Panc1 (cell line): ENCODE measurements at regions not wholly inside any gene's neighbourhood (a gene's known extent, or its start where the extent isn't known, plus 50 kb on each side); places are given as distances from the start of the nearest gene placed in this dataset.

Experiments used
- ATAC-seq: fragments of 200-7000 bp; cut with Tn5 transposase; 2 replicates; pipeline ENCODE4 v1.9.1; 2020; ENCODE audit warnings: mild to moderate bottlenecking, moderate library complexity
- BruUV-seq: library from RNA; stranded (reverse); fragments of 400-500 nt; replicated peaks from 2 replicates; lab custom pipeline; 2021; lab: Mats Ljungman, UMichigan
- CTCF ChIA-PET: fragments of 300-600 bp; sonication (Branson Sonifier 250); formaldehyde crosslinking; loops from one replicate; lab custom pipeline; 2022; ENCODE audit warnings: antibody characterized with exemption; lab: Charles Lee
- POLR2A ChIA-PET: fragments of 300-600 bp; sonication (Branson Sonifier 250); formaldehyde crosslinking; loops from one replicate; lab custom pipeline; 2022; ENCODE audit warnings: antibody characterized with exemption; lab: Charles Lee
- DNase-seq: peaks from one replicate; pipeline ENCODE4 v3.0.0-alpha.2; 2010; ENCODE audit warnings: low read depth, low spot score
- H3K27ac ChIP-seq: 2 replicates; pipeline ENCODE4 v1.5.1; 2011; ENCODE audit warnings: mild to moderate bottlenecking, low read length, inconsistent platforms
- H3K27me3 ChIP-seq: fragments of 200-500 bp; sonication (Bioruptor generic); 2 replicates; pipeline ENCODE4 v1.6.0; 2014; ENCODE audit warnings: low read length, inconsistent platforms; ENCODE audit not compliant: control insufficient read depth, insufficient read depth
- H3K36me3 ChIP-seq: fragments of 200-500 bp; sonication (Bioruptor generic); 2 replicates; pipeline ENCODE4 v1.5.1; 2014; ENCODE audit warnings: inconsistent platforms, mild to moderate bottlenecking, low read length, moderate library complexity; ENCODE audit not compliant: control insufficient read depth, insufficient read depth
- H3K4me1 ChIP-seq: 2 replicates; pipeline ENCODE4 v1.5.1; 2011; ENCODE audit warnings: inconsistent platforms, mild to moderate bottlenecking, low read length, moderate library complexity; ENCODE audit not compliant: control insufficient read depth, insufficient read depth
- H3K4me3 ChIP-seq, 2 experiments: 2 replicates each; pipeline ENCODE4 v1.5.1; 2011 to 2012; ENCODE audit warnings: low read depth in 2 of 2, low read length in 2 of 2, mild to moderate bottlenecking in 2 of 2, inconsistent platforms in 1 of 2, moderate library complexity in 1 of 2
- H3K9me3 ChIP-seq: fragments of 200-500 bp; sonication (Bioruptor generic); 2 replicates; pipeline ENCODE4 v1.5.1; 2014; ENCODE audit warnings: low read depth, mild to moderate bottlenecking, inconsistent platforms, low read length, moderate library complexity; ENCODE audit not compliant: control insufficient read depth, insufficient read depth
- POLR2AphosphoS5 ChIP-seq: IDR thresholded peaks from 2 replicates; pipeline ENCODE4 v1.6.1; 2012; ENCODE audit warnings: mild to moderate bottlenecking, low read depth, low read length, moderate library complexity
- SIN3A ChIP-seq: IDR thresholded peaks from 2 replicates; pipeline ENCODE4 v1.6.1; 2012; ENCODE audit warnings: low read depth, mild to moderate bottlenecking, low read length, moderate library complexity, borderline replicate concordance; ENCODE audit not compliant: insufficient read depth
- in situ Hi-C: cut with HindIII; loops from 2 replicates; pipeline ENCODE4 v1.10.0; 2016; ENCODE audit warnings: low sequenced_read_pairs, low pct_unique_long_range_greater_than_20kb
- intact Hi-C: fragments of 100-400 bp; cut with micrococcal nuclease; formaldehyde crosslinking; loops from one replicate; pipeline ENCODE4 v1.10.0; 2022; ENCODE audit not compliant: unreplicated experiment
- TF ChIP-seq, protein P1 (sequence below), 2 experiments: IDR thresholded peaks; 2 replicates each; pipeline ENCODE4 v1.6.1; 2011 to 2012; ENCODE audit warnings: low read depth in 2 of 2, control low read depth in 1 of 2, low read length in 1 of 2, mild to moderate bottlenecking in 1 of 2, moderate library complexity in 1 of 2; ENCODE audit not compliant: insufficient read depth in 1 of 2
- TF ChIP-seq, protein P2 (sequence below): fragments of 450-650 bp; IDR thresholded peaks from 2 replicates; pipeline ENCODE4 v1.5.1; 2017; ENCODE audit warnings: mild to moderate bottlenecking

DNA sequence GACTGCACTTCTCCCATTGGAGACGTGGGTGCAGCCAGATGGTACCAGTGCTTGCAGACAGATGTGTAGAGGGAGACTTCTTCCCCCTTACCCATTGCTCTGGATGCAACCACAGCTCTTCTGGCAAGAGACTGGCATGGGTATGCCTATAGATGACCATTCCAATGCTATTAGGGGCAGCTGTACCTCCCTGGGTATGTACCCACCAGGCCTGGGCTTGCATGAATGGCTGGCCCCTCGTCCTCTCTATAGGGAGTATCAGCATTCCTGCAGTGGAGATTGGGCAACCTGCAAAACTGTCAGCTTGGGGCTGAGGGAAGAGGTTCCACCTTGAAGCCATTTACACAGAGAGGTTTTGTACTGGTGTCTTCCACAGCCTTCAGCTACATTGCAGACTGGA is 57.6 kb upstream of the FXR1 start:
- no TSS peak for BruUV-seq
- ATAC-seq (peak; percentile 34), DNase-seq (no peak)
- no peaks in the 10 kb centered on the region for H3K9me3 ChIP-seq
- CTCF ChIA-PET = no interaction called here
- no peaks in the 10 kb centered on the region for H3K36me3 ChIP-seq
- no peak overlapping the region for H3K4me3 ChIP-seq
- in situ Hi-C loops = no loop called here
- H3K4me1 ChIP-seq = no peaks in the 10 kb centered on the region
- TF ChIP-seq POLR2AphosphoS5 = no peak
- TF ChIP-seq, protein P1, sequence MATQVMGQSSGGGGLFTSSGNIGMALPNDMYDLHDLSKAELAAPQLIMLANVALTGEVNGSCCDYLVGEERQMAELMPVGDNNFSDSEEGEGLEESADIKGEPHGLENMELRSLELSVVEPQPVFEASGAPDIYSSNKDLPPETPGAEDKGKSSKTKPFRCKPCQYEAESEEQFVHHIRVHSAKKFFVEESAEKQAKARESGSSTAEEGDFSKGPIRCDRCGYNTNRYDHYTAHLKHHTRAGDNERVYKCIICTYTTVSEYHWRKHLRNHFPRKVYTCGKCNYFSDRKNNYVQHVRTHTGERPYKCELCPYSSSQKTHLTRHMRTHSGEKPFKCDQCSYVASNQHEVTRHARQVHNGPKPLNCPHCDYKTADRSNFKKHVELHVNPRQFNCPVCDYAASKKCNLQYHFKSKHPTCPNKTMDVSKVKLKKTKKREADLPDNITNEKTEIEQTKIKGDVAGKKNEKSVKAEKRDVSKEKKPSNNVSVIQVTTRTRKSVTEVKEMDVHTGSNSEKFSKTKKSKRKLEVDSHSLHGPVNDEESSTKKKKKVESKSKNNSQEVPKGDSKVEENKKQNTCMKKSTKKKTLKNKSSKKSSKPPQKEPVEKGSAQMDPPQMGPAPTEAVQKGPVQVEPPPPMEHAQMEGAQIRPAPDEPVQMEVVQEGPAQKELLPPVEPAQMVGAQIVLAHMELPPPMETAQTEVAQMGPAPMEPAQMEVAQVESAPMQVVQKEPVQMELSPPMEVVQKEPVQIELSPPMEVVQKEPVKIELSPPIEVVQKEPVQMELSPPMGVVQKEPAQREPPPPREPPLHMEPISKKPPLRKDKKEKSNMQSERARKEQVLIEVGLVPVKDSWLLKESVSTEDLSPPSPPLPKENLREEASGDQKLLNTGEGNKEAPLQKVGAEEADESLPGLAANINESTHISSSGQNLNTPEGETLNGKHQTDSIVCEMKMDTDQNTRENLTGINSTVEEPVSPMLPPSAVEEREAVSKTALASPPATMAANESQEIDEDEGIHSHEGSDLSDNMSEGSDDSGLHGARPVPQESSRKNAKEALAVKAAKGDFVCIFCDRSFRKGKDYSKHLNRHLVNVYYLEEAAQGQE (IDR thresholded peaks at IDR 0.05; ENCODE audit: insufficient read depth in 1 of 2, low read depth in 2 of 2, low read length in 1 of 2) = no peak
- no peak overlapping the region for H3K27ac ChIP-seq
- POLR2A ChIA-PET = no interaction called here
- intact Hi-C loops = loop anchor here (5.0 kb wide), 1 partner anchor 48 kb away; no protein-coding TSS in a partner anchor
- no peaks in the 10 kb centered on the region for H3K27me3 ChIP-seq

DNA sequence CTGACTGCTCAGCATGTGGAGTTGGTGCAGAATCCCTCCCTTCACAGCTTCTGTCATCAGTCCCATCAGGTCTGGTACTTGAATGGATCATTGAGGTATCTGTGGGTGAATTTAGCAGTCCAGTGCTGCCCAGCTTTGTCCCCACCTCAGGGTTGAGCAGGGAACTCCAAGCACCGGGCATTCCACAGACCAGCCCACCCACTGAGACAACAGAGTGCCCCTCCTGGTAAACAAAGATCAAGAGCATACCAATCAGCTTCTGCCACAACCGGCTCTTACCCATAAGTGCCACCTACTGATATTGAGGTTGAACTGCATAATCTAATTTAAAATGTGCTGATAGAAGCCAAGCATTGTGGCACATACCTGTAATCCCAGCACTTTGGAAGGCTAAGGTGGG is 57.1 kb upstream of the FXR1 start:
- intact Hi-C loops = loop anchor here (5.0 kb wide), 1 partner anchor 48 kb away; no protein-coding TSS in a partner anchor
- in situ Hi-C loops = no loop called here
- H3K36me3 ChIP-seq = no peaks in the 10 kb centered on the region
- ChIA-PET CTCF (no interaction called here), POLR2A (no interaction called here)
- no TSS peak for BruUV-seq
- peak; percentile 68; the same call in 1 of the 2 replicates for ATAC-seq
- H3K27me3 ChIP-seq = no peaks in the 10 kb centered on the region
- no peaks in the 10 kb centered on the region for H3K4me1 ChIP-seq
- no peak for DNase-seq
- H3K27ac ChIP-seq = no peak overlapping the region
- TF ChIP-seq, protein P2, sequence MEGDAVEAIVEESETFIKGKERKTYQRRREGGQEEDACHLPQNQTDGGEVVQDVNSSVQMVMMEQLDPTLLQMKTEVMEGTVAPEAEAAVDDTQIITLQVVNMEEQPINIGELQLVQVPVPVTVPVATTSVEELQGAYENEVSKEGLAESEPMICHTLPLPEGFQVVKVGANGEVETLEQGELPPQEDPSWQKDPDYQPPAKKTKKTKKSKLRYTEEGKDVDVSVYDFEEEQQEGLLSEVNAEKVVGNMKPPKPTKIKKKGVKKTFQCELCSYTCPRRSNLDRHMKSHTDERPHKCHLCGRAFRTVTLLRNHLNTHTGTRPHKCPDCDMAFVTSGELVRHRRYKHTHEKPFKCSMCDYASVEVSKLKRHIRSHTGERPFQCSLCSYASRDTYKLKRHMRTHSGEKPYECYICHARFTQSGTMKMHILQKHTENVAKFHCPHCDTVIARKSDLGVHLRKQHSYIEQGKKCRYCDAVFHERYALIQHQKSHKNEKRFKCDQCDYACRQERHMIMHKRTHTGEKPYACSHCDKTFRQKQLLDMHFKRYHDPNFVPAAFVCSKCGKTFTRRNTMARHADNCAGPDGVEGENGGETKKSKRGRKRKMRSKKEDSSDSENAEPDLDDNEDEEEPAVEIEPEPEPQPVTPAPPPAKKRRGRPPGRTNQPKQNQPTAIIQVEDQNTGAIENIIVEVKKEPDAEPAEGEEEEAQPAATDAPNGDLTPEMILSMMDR = peak; percentile 69
- TF ChIP-seq POLR2AphosphoS5 (no peak), SIN3A (no peak)
- TF ChIP-seq, protein P1 (IDR thresholded peaks at IDR 0.05; ENCODE audit: insufficient read depth in 1 of 2, low read depth in 2 of 2, low read length in 1 of 2) = no peak
- no peaks in the 10 kb centered on the region for H3K9me3 ChIP-seq
- H3K4me3 ChIP-seq = no peak overlapping the region
